ENCODE measurements at regions not wholly inside any gene's neighbourhood (a gene's known extent, or its start where the extent isn't known, plus 50 kb on each side); places are given as distances from the start of the nearest gene placed in this dataset.

DNA sequence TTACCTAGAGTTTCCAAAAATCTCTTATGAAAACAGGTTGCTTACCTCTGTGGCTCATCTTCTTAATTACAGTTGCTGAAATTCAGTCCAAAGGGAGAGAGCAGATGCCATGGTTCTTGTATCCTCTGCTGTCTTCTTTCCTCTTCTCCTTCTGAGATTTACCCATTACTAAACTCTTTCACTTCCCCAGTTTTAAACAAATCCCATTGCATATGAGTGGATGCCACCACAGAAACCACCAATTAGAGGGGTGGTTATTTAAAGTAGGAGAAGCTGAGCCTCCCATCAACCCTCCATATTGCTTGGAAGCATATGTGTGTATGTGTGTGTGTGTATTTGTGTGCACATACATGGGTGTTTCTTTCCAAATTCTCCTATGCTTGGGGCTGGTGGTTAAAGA lies 128.5 kb upstream of the KCNK1 start:
- no peak overlapping the region for H3K4me3 ChIP-seq (ENCODE audit: control insufficient read depth, low read depth, low read length)
- no peak for DNase-seq (ENCODE audit: low read depth)
- TF ChIP-seq, protein P1, sequence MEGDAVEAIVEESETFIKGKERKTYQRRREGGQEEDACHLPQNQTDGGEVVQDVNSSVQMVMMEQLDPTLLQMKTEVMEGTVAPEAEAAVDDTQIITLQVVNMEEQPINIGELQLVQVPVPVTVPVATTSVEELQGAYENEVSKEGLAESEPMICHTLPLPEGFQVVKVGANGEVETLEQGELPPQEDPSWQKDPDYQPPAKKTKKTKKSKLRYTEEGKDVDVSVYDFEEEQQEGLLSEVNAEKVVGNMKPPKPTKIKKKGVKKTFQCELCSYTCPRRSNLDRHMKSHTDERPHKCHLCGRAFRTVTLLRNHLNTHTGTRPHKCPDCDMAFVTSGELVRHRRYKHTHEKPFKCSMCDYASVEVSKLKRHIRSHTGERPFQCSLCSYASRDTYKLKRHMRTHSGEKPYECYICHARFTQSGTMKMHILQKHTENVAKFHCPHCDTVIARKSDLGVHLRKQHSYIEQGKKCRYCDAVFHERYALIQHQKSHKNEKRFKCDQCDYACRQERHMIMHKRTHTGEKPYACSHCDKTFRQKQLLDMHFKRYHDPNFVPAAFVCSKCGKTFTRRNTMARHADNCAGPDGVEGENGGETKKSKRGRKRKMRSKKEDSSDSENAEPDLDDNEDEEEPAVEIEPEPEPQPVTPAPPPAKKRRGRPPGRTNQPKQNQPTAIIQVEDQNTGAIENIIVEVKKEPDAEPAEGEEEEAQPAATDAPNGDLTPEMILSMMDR (conservative IDR thresholded peaks at IDR 0.05; ENCODE audit: control insufficient read depth, insufficient read depth, low read depth, low read length): no peak

DNA sequence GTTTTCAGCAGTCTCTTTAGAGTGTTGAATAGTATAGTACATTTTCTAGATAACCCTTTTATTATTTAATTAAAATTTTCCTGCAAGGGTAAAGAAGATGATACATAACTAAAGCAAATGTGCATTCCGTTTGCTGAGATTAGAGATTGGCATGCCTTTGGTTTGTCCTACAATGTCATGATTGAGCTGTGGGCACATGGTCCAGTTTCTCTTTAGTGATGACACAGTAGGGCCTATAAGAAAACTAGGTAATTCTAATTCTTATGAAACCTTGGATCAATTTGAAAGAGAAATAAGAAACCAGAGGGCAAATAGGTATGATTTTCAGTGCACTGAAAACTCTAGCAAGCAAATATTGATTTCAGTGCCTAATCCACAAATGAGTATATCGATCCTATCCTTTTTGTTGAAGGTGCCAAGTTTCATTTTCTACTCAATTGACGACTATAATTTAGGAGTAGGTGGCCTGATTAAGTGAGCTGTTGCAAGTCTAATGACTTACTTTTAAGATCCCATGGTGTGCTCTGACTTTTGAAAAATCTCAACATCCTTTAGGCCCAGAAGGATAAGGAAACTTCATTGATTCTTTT lies 128.0 kb upstream of the KCNK1 start:
- no peak overlapping the region for H3K4me3 ChIP-seq (ENCODE audit: control insufficient read depth, low read depth, low read length)
- no peak for DNase-seq (ENCODE audit: low read depth)
- TF ChIP-seq, protein P1 (conservative IDR thresholded peaks at IDR 0.05; ENCODE audit: control insufficient read depth, insufficient read depth, low read depth, low read length): no peak

DNA sequence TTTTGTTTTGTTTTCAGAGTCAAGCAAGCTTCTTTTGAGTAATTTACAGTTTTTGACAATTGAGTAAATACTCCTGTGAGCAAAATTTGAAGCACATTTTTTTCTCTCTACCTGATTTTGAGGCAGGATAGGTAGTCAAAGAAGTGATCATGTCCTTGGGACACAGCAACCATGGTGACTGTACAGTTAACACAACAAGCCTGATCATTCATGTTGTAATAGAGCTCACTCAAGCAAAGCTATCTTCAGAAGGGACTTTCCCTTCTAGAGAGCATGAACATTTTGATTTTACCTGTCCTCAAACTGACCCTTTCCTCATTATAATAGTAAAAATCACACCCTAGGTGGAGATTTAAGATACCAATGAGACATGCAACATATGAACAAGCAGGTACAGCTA lies 126.5 kb upstream of the KCNK1 start:
- no peak for DNase-seq (ENCODE audit: low read depth)
- no peak overlapping the region for H3K4me3 ChIP-seq (ENCODE audit: control insufficient read depth, low read depth, low read length)
- TF ChIP-seq, protein P1 (conservative IDR thresholded peaks at IDR 0.05; ENCODE audit: control insufficient read depth, insufficient read depth, low read depth, low read length): no peak

DNA sequence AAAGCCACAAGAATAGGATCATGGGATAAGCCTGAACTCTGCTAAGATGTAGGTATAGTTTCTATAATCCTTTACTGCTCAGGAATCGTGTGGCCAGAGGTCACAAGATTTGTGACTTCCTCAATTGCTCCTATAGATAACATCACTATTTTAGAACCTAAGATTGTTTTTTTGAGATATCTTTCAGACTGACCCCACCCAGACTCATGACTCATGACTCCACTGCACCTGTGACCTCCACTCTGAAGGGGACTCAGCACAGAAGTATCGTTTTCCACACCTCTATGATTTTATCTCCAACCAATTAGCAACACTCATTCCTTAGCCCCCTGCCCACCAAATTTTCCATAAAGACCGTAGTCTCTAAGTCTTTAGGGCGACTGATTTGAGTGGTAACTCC lies 124.5 kb upstream of the KCNK1 start:
- DNase-seq (ENCODE audit: low read depth): no peak
- no peak overlapping the region for H3K4me3 ChIP-seq (ENCODE audit: control insufficient read depth, low read depth, low read length)
- TF ChIP-seq, protein P1 (conservative IDR thresholded peaks at IDR 0.05; ENCODE audit: control insufficient read depth, insufficient read depth, low read depth, low read length): no peak

DNA sequence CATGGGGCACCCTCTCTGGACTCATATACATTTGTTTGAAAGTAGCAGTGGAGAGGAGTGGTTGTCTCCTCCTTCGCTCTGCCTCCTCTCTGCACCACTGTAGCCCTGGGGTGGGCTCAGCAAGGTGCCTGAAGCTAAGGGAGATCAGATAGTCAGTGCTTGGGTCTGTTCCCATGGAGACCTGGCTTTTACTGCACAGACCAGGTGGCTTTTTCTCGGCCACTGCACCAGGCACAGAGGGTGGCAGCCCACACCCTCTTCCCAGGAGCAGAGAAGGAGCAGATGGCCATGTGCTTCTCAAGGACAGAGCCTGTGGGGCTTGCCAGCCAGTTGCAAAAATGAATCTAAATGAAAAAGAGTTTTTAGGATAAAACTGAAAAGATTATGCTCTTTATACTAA lies 123.4 kb upstream of the KCNK1 start:
- no peak overlapping the region for H3K4me3 ChIP-seq (ENCODE audit: control insufficient read depth, low read depth, low read length)
- DNase-seq (ENCODE audit: low read depth): no peak
- TF ChIP-seq, protein P1 (conservative IDR thresholded peaks at IDR 0.05; ENCODE audit: control insufficient read depth, insufficient read depth, low read depth, low read length): no peak

DNA sequence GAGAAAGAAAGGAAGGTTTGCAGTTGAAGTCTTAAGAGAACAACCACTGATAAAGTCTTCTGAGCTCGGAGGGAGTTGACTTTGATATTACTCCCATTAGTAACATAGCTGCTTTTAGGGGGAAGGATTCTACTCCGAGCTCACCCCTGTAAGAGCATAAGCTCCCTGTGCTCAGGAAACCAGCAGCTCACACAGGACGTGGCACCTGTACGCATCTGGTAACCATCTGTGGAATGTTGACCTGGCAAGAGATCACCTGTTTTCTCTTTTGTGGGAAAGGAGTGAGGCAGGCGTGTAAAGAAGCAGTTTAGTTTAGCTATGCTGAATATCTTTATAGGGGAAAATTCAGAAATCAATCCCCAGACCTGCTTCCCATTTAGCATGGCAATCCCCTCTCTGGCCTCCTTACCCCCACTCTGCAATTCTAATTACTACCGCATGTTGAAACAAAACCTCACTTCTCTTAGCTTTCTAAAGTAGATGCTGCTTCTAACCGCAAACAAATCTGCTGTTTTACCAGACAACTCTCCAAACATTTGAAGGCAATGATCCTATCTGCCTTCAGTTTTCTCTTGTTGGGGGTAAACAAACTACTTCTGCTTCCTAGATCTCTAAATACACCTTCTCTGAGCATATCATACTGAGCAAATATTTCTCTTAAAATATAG lies 121.8 kb upstream of the KCNK1 start:
- no peak overlapping the region for H3K4me3 ChIP-seq (ENCODE audit: control insufficient read depth, low read depth, low read length)
- TF ChIP-seq, protein P1 (conservative IDR thresholded peaks at IDR 0.05; ENCODE audit: control insufficient read depth, insufficient read depth, low read depth, low read length): no peak
- DNase-seq (ENCODE audit: low read depth): no peak

Measured in fibroblast of mammary gland (primary cell).